Right cardiac atrium (tissue), 5 donors: ENCODE measurements at regions not wholly inside any gene's neighbourhood (a gene's known extent, or its start where the extent isn't known, plus 50 kb on each side); places are given as distances from the start of the nearest gene placed in this dataset.

Experiments
- ATAC-seq, 2 donors: fragments of 200-7000 bp; cut with Tn5 transposase; one replicate each; pipeline versions ENCODE4 v1.8.0 to v1.9.1; 2020; ENCODE audit warnings: moderate library complexity in 2 of 2, mild to moderate bottlenecking in 1 of 2
- DNase-seq, 3 donors: peaks; one replicate each; pipeline ENCODE4 v3.0.0-alpha.2; 2020
- H3K27ac ChIP-seq: one replicate; pipeline ENCODE4 v1.5.1; 2013; ENCODE audit warnings: mild to moderate bottlenecking, low read length, control low read depth, moderate library complexity
- H3K27me3 ChIP-seq: one replicate; pipeline ENCODE4 v1.6.1; 2013; ENCODE audit not compliant: control insufficient read depth, insufficient read depth
- H3K4me1 ChIP-seq: one replicate; pipeline ENCODE4 v1.6.1; 2013; ENCODE audit warnings: low read length; ENCODE audit not compliant: control insufficient read depth, insufficient read depth
- H3K4me3 ChIP-seq: one replicate; pipeline ENCODE4 v1.5.1; 2013; ENCODE audit warnings: low read length, control low read depth
- H3K9me3 ChIP-seq: one replicate; pipeline ENCODE4 v1.6.1; 2013; ENCODE audit warnings: low read length; ENCODE audit not compliant: control insufficient read depth
- WGBS: extraction: QIAGEN DNeasy Blood & Tissue Kit; methylation state at CpG from one replicate; pipeline ENCODE4 v1.1.7; 2013; 5-methylcytosine and 5-hydroxymethylcytosine counted together
- intact Hi-C, 4 donors: fragments of 100-400 bp; cut with DNase I; formaldehyde crosslinking; loops; one replicate each; pipeline versions ENCODE4 v1.11.0 to v1.14.0; 2022 to 2023
- donor health status: healthy with polysubstance abuse.
- donor health status: DM: no; HTN: yes; CAD: no.
- donor health status: DM: no; HTN: no; CAD: no.
- donor health status: DM: no; HTN: yes; CAD: no; lungs with severe emphysema.
- donor health status: DM: yes; HTN: yes; CAD: no.

DNA sequence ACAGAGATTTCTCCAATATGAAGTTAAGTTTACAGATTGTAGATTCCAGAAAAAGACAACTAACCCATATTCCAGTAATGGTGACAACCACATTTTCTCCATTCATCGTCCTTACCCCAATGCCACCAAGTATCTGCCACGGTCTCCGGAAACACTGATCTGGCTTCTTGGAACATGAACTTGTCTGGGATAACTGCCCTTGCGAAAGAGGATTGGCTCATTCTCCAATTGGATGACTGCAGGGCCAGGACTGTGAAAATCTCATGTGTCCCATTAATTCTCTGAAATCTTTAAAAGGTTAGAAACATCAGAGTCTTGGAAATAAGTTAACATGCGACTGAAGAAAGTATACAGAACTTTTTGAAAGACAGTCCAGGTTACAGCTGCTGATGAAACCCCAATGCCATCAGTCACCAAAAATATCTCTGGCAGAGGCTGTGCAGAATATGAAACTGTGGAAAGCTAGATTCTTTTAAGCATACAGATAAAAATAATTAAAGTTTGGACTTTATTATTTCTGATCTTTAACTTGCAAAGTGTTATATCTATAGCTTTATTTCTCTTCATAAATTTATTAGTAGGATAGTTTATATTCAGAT is 496.9 kb downstream of the PPARGC1A start:
- WGBS = 63% methylated on average over 5 of the region's 5 CpGs
- DNase-seq = peak in 2 of 3 donors; percentile 19 to 54
- H3K4me3 ChIP-seq = no peak overlapping the region
- no peaks in the 10 kb centered on the region for H3K4me1 ChIP-seq
- intact Hi-C loops = no loop called here
- no peak overlapping the region for H3K27ac ChIP-seq
- no peaks in the 10 kb centered on the region for H3K9me3 ChIP-seq
- peak; percentile 70 to 86 for ATAC-seq
- H3K27me3 ChIP-seq = no peaks in the 10 kb centered on the region

- H3K4me3 ChIP-seq = no peak overlapping the region
- intact Hi-C loops = no loop called here
- DNase-seq (no peak), ATAC-seq (no peak)
- H3K4me1 ChIP-seq = no peaks in the 10 kb centered on the region
- no peaks in the 10 kb centered on the region for H3K9me3 ChIP-seq
- WGBS = 84% methylated on average over 3 of the region's 3 CpGs
- no peak overlapping the region for H3K27ac ChIP-seq
- H3K27me3 ChIP-seq = no peaks in the 10 kb centered on the region
These were observed 499.6 kb downstream of the PPARGC1A start for GRCh38 chr4:23390246-23390645.

- no peaks in the 10 kb centered on the region for H3K4me1 ChIP-seq
- ATAC-seq = no peak
These were observed 501.0 kb downstream of the PPARGC1A start for GRCh38 chr4:23388699-23389395.

DNA sequence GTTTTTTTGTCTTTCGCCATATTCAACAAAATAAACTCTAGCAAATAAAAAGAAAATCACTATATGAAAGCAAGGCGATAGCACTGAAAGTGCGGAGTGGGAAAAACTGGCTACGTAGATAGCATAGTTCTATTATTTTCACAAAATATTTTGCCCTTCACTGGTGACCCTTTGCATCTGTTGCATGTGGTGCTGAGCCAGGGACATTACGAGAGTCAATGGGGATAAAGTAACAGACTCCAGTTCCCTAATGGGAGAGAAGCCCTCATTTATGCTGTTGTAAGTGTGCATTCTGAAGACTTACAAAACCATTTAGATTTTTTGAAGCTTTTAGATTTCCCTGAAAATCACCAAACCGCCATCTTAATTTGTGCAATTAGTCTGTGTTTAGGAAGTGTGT is 501.6 kb downstream of the PPARGC1A start:
- Histone ChIP-seq H3K4me3 (no peak overlapping the region), H3K27ac (no peak overlapping the region), H3K4me1 (no peaks in the 10 kb centered on the region), H3K9me3 (no peaks in the 10 kb centered on the region), H3K27me3 (no peaks in the 10 kb centered on the region)
- ATAC-seq (peak; percentile 76 to 88), DNase-seq (peak; percentile 38 to 53 (median 46))
- intact Hi-C loops = no loop called here
- WGBS = 64% methylated on average over 6 of the region's 6 CpGs

More at GRCh38 chr4:23388699-23389395, 501.0 kb downstream of the PPARGC1A start:
- H3K27me3 ChIP-seq = no peaks in the 10 kb centered on the region
- H3K9me3 ChIP-seq = no peaks in the 10 kb centered on the region
- WGBS = 48% methylated on average over 2 of the region's 2 CpGs
- no peak for DNase-seq
- intact Hi-C loops = no loop called here
- no peak overlapping the region for H3K4me3 ChIP-seq
- H3K27ac ChIP-seq = no peak overlapping the region

DNA sequence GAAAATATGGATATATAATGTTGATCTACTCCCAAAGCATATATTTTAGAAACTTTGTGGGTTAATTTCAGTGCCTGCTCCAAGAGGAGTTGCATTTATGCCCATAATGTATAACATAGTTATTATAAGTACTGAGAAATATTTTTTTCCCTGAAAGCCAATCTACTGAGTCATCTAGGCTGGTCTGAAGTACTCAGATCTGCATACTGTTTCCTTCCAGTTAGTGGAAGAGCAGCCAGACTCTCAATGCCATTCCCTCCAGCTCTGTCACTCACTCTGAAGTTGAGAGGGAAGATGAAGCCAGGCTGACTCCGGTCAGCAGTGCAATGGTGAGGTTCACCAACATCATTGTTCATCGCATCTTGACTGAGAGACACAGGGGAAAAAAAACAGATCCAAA is 505.1 kb downstream of the PPARGC1A start:
- intact Hi-C loops = no loop called here

DNA sequence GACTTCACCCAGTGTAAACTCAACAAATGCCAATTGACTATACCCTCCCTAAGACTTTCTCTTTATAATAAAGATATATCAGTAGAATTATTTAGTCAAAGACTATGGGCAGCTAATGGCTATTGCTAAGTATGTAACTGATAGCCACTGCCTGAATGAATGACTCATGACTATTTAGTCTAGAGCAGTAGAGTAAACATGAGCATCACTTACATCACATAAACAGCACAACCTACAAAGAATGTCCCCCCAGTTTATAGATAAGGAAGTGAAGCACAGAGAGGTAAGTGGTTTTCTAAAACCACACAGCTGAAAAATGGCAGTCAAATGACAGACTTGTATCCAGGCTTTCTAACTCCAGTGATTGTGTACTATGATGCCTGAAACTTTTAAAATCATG is 507.0 kb downstream of the PPARGC1A start:
- intact Hi-C loops = no loop called here

More for the DNA sequence above, 505.1 kb downstream of the PPARGC1A start:
- Histone ChIP-seq H3K27me3 (no peaks in the 10 kb centered on the region), H3K9me3 (no peaks in the 10 kb centered on the region), H3K27ac (no peak overlapping the region), H3K4me1 (no peaks in the 10 kb centered on the region), H3K4me3 (no peak overlapping the region)
- ATAC-seq (no peak), DNase-seq (no peak)
- WGBS = 94% methylated on average over 2 of the region's 2 CpGs

GRCh38 chr4:23374259-23374658 is 515.6 kb downstream of the PPARGC1A start:
- WGBS = 46% methylated on average over 4 of the region's 4 CpGs
- peak in 1 of 3 donors; percentile 1 for DNase-seq
- no peaks in the 10 kb centered on the region for H3K27me3 ChIP-seq
- peaks cover 3% of the 10 kb centered on the region for H3K4me1 ChIP-seq
- H3K27ac ChIP-seq = no peak overlapping the region
- ATAC-seq = no peak
- H3K4me3 ChIP-seq = no peak overlapping the region
- intact Hi-C loops = no loop called here
- H3K9me3 ChIP-seq = no peaks in the 10 kb centered on the region

More for the DNA sequence above, 507.0 kb downstream of the PPARGC1A start:
- H3K9me3 ChIP-seq = no peaks in the 10 kb centered on the region
- H3K4me1 ChIP-seq = no peaks in the 10 kb centered on the region
- DNase-seq (no peak), ATAC-seq (no peak)
- no peak overlapping the region for H3K4me3 ChIP-seq
- H3K27me3 ChIP-seq = no peaks in the 10 kb centered on the region
- no peak overlapping the region for H3K27ac ChIP-seq

DNA sequence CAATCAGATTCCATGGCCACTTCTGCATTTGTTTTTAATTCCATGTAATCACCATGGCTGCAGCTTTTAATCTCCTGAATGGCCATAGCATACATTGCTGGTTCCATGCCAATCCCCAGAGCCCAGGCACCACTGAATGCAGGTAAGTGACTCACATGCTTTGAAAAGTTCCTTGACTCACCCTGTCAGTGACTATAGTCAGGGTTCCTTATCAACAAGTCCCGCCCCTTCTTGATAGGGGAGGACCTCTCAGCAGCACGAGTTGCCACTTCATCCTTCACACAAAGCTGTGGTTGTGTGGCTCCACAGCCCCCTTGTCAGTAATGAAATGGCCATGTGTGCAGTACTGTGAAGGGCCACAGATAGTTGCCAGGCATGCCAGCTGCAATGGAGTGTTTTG is 516.6 kb downstream of the PPARGC1A start:
- no peak overlapping the region for H3K4me3 ChIP-seq
- DNase-seq (peak; percentile 25 to 55 (median 31)), ATAC-seq (peak; percentile 80 to 91)
- H3K27me3 ChIP-seq = no peaks in the 10 kb centered on the region
- no peaks in the 10 kb centered on the region for H3K9me3 ChIP-seq
- intact Hi-C loops = no loop called here
- H3K4me1 ChIP-seq = peaks cover 3% of the 10 kb centered on the region
- WGBS = 22% methylated on average over 2 of the region's 2 CpGs
- peak overlapping the region; percentile 85 for H3K27ac ChIP-seq

DNA sequence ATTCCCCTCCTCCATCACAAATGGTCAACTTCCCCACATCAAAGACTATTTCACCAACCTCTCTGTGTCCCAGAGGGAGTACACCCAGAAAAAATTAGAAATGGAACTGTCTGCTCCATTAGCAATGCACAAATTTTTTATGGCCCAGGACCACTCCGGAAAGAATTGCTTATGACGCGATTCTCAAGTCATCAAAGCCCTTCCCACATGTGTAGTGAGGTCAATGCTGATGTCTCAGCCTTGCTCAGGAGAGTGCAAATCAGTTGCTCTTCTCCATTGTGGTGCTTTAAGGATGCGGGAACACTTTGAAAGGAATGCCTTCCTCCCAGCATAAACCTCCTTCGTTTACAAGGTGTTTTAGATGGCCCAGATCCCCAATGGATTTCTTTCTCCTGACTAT is 518.3 kb downstream of the PPARGC1A start:
- no peak overlapping the region for H3K4me3 ChIP-seq
- no peaks in the 10 kb centered on the region for H3K27me3 ChIP-seq
- 89% methylated on average over 5 of the region's 5 CpGs for WGBS
- no peaks in the 10 kb centered on the region for H3K9me3 ChIP-seq
- peaks cover 3% of the 10 kb centered on the region for H3K4me1 ChIP-seq
- ATAC-seq (no peak), DNase-seq (no peak)
- intact Hi-C loops = no loop called here
- H3K27ac ChIP-seq = peak overlapping the region; percentile 10

DNA sequence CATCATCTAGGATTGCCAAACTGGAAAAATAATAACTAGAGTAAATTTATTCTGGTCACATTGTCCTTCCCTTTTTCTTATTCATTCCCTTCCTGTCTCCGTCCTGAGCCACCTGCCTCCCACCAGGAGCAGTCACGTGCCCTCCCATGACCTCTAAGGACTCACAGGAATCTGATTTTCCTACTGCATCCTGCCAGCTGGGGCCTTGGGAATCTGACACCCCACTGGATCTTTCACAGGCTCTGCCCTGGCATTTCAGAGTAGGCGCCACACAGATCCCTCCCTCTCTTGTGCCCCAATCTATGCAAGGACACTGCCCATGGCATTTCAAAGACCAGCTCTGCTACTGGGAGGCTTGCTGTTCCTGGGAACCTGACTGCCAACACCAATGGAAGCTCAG is 520.5 kb downstream of the PPARGC1A start:
- peaks cover 3% of the 10 kb centered on the region for H3K4me1 ChIP-seq
- H3K27me3 ChIP-seq = no peaks in the 10 kb centered on the region
- intact Hi-C loops = no loop called here
- DNase-seq = peak; percentile 33 to 53 (median 48)
- H3K4me3 ChIP-seq = no peak overlapping the region
- H3K27ac ChIP-seq = peak overlapping the region; percentile 29
- no peaks in the 10 kb centered on the region for H3K9me3 ChIP-seq
- ATAC-seq = peak; percentile 64 to 77
- 53% methylated on average over 3 of the region's 3 CpGs for WGBS

DNA sequence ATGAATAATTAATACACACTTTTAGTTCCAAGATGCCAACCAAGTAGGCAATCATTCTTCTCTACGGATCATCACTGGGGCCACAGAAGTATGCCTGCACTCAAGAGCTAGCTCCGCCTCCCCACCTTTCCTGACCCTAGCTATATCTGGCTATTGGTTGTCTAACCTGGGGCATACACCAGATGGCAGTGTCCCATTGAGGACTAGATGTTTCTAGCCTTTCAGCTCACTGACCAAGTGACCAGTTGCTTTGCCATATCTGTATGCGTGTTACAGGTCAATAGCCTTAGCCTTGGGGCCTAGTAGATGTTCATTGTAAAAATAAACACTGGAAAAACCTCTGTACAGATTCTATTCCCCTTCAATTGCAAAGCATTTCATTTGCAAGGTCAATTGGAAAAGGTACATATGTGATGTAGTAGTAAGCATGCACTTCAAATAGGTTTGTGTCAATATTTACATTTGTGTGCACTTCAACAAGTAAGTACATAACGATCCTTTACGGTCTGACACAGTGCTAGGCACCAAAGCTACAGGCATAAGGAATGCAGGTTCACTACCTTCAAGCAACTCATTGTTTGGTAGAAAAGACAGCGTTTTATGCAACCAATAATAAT is 521.7 kb downstream of the PPARGC1A start:
- WGBS = 66% methylated on average over 6 of the region's 6 CpGs
- DNase-seq (peak; percentile 27 to 47 (median 42)), ATAC-seq (peak; percentile 68 to 72)
- Histone ChIP-seq H3K27ac (no peak overlapping the region), H3K4me1 (no peaks in the 10 kb centered on the region), H3K9me3 (no peaks in the 10 kb centered on the region), H3K4me3 (no peak overlapping the region), H3K27me3 (no peaks in the 10 kb centered on the region)
- intact Hi-C loops = no loop called here
